ENCODE measurements at regions not wholly inside any gene's neighbourhood (a gene's known extent, or its start where the extent isn't known, plus 50 kb on each side); places are given as distances from the start of the nearest gene placed in this dataset.

GRCh38 chr5:57745700-57746651 lies 263.4 kb upstream of the ACTBL2 start:
- in situ Hi-C loops (cut with HindIII; ENCODE audit: low pct_unique_long_range_greater_than_20kb, low sequenced_read_pairs), result no loop called here
- CTCF ChIA-PET, result no interaction called here
- H3K9me3 ChIP-seq (ENCODE audit: control insufficient read depth, insufficient read depth, low read depth, low read length), result no peaks in the 10 kb centered on the region
- POLR2A ChIA-PET, result no interaction called here
- ATAC-seq (no peak), DNase-seq (ENCODE audit: low read depth, low spot score) (no peak)
- no peaks in the 10 kb centered on the region for H3K36me3 ChIP-seq (ENCODE audit: control insufficient read depth, insufficient read depth, low read length)
- intact Hi-C loops (cut with micrococcal nuclease; ENCODE audit: unreplicated experiment), result no loop called here
- no TSS peak for BruUV-seq (replicated peaks)
- no peaks in the 10 kb centered on the region for H3K27me3 ChIP-seq (ENCODE audit: control insufficient read depth, insufficient read depth, low read length)
- peaks cover 3% of the 10 kb centered on the region; the same call in 1 of the 2 replicates for H3K4me1 ChIP-seq (ENCODE audit: control insufficient read depth, insufficient read depth, low read length)
- H3K27ac ChIP-seq (ENCODE audit: low read length), result peak overlapping the region; percentile 54; the same call in 1 of the 2 replicates
- TF ChIP-seq REST (IDR thresholded peaks at IDR 0.05; ENCODE audit: insufficient read depth in 1 of 2, low read depth in 2 of 2, low read length in 1 of 2) (no peak), TCF7L2 (IDR thresholded peaks at IDR 0.05; ENCODE audit: low read depth, low read length) (no peak), POLR2AphosphoS5 (IDR thresholded peaks at IDR 0.05; ENCODE audit: low read depth, low read length) (no peak), SIN3A (IDR thresholded peaks at IDR 0.05; ENCODE audit: borderline replicate concordance, insufficient read depth, low read depth, low read length) (no peak), CTCF (IDR thresholded peaks at IDR 0.05) (no peak)
- no peak overlapping the region for H3K4me3 ChIP-seq (ENCODE audit: low read depth in 2 of 2, low read length in 2 of 2)

DNA sequence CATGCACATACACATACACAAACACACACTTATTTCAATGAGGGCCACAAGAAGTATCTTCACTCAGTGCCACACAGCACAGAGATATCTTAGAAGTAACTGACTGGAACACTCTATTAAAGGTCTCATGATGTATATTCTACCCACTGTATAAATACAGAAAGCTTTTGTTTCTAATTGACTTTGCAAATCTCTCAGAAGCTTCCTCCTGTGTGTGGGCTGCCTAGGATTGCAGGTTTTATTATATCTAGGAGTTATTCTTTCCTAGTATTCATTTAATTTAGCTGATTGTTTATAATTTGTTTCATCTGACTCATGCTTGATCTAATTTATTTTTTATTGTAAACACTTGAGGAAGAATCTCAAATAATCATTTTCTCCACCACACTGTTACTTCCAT lies 262.4 kb upstream of the ACTBL2 start:
- BruUV-seq (replicated peaks), result no TSS peak
- intact Hi-C loops (cut with micrococcal nuclease; ENCODE audit: unreplicated experiment), result no loop called here
- Histone ChIP-seq H3K27me3 (ENCODE audit: control insufficient read depth, insufficient read depth, low read length) (no peaks in the 10 kb centered on the region), H3K9me3 (ENCODE audit: control insufficient read depth, insufficient read depth, low read depth, low read length) (no peaks in the 10 kb centered on the region), H3K36me3 (ENCODE audit: control insufficient read depth, insufficient read depth, low read length) (no peaks in the 10 kb centered on the region), H3K4me1 (ENCODE audit: control insufficient read depth, insufficient read depth, low read length) (peaks cover 3% of the 10 kb centered on the region; the same call in 1 of the 2 replicates), H3K4me3 (ENCODE audit: low read depth in 2 of 2, low read length in 2 of 2) (no peak overlapping the region), H3K27ac (ENCODE audit: low read length) (no peak overlapping the region; the same call in 1 of the 2 replicates)
- ChIA-PET POLR2A (no interaction called here), CTCF (no interaction called here)
- in situ Hi-C loops (cut with HindIII; ENCODE audit: low pct_unique_long_range_greater_than_20kb, low sequenced_read_pairs), result no loop called here
- TF ChIP-seq TCF7L2 (IDR thresholded peaks at IDR 0.05; ENCODE audit: low read depth, low read length) (no peak), CTCF (IDR thresholded peaks at IDR 0.05) (no peak), POLR2AphosphoS5 (IDR thresholded peaks at IDR 0.05; ENCODE audit: low read depth, low read length) (no peak), SIN3A (IDR thresholded peaks at IDR 0.05; ENCODE audit: borderline replicate concordance, insufficient read depth, low read depth, low read length) (no peak), REST (IDR thresholded peaks at IDR 0.05; ENCODE audit: insufficient read depth in 1 of 2, low read depth in 2 of 2, low read length in 1 of 2) (no peak)
- ATAC-seq (no peak), DNase-seq (ENCODE audit: low read depth, low spot score) (no peak)

All from Panc1 (cell line).